HFF-Myc (cell line): ENCODE measurements at regions not wholly inside any gene's neighbourhood (a gene's known extent, or its start where the extent isn't known, plus 50 kb on each side); places are given as distances from the start of the nearest gene placed in this dataset.
"Not testable (repeated sequence)": the region's sequence is repeated elsewhere in the genome, so short reads cannot be mapped to it uniquely, and the experiment has no call there.

Source experiments
- DNase-seq: peaks from one replicate; pipeline ENCODE4 v3.0.0-alpha.2; 2011; ENCODE audit warnings: low read depth; ENCODE audit errors: extremely low read depth
- H3K4me3 ChIP-seq: replicated peaks from 2 replicates; pipeline ENCODE4 v1.5.1; 2011; ENCODE audit warnings: low read depth, mild to moderate bottlenecking, control low read depth, low read length
- TF ChIP-seq, protein P1 (sequence below): IDR thresholded peaks from 2 replicates; pipeline ENCODE4 v1.5.1; 2012; ENCODE audit warnings: mild to moderate bottlenecking, low read depth, low read length, control low read depth; ENCODE audit errors: missing control alignments

DNA sequence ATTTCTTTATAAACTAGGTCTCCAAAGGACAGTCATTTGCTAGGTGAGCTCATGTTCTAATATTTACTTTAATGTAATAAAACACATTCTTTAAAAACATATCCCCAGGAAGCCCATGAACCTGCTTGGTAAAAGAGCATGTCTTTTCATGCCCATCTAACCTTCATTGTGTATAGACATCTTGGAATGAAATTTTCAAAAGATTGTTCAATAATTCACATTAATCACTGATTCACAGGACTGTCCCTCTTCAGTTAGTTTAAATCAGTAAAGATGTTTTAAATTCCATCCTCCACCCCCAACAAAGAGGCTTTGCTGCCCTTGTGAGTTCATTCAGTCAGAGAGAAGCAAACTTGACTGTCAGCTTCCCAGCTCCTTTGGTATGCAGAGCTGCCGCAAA, 633.4 kb upstream of the CELF4 start:
- TF ChIP-seq, protein P1, sequence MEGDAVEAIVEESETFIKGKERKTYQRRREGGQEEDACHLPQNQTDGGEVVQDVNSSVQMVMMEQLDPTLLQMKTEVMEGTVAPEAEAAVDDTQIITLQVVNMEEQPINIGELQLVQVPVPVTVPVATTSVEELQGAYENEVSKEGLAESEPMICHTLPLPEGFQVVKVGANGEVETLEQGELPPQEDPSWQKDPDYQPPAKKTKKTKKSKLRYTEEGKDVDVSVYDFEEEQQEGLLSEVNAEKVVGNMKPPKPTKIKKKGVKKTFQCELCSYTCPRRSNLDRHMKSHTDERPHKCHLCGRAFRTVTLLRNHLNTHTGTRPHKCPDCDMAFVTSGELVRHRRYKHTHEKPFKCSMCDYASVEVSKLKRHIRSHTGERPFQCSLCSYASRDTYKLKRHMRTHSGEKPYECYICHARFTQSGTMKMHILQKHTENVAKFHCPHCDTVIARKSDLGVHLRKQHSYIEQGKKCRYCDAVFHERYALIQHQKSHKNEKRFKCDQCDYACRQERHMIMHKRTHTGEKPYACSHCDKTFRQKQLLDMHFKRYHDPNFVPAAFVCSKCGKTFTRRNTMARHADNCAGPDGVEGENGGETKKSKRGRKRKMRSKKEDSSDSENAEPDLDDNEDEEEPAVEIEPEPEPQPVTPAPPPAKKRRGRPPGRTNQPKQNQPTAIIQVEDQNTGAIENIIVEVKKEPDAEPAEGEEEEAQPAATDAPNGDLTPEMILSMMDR: no peak
- no peak for DNase-seq
- H3K4me3 ChIP-seq: no peak overlapping the region

DNA sequence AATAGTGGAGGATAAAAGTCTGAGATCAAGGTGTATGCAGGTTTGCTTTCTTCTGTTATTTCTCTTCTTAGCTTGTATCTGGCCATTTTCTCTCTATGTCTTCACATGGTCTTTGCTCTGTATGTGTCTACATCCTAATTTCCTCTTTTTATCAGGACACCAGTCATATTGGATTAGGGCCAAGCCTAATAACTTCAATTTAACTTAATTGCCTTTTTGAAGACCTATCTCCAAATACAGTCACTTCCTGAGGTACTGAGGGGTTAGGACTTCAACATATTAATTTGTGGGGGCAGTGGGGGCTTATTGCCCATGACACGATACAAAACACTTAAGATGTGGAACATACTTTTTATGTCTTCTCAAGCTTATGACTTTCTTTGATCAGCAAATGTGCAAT, 632.9 kb upstream of the CELF4 start:
- H3K4me3 ChIP-seq: no peak overlapping the region
- DNase-seq: no peak
- TF ChIP-seq, protein P1: no peak

DNA sequence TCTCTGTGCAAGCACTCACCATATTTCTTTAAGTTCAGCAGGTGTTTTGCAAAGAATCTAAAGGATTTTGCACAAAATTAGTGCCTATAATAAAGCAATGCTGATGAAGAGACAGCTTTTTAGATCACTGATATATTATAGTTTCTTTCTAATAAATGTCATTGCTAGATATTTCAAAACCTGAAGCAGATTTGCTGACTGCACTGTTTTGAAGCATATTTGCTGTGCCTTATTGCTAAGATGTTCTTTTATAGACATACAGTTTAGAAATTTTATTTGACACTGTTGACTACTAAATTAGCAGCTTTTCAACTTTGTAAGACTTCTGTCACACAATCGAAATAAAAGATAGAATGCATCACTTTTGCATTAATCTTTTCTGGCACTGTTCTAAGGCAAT, 620.9 kb upstream of the CELF4 start:
- no peak for DNase-seq
- H3K4me3 ChIP-seq: no peak overlapping the region
- TF ChIP-seq, protein P1: no peak

DNA sequence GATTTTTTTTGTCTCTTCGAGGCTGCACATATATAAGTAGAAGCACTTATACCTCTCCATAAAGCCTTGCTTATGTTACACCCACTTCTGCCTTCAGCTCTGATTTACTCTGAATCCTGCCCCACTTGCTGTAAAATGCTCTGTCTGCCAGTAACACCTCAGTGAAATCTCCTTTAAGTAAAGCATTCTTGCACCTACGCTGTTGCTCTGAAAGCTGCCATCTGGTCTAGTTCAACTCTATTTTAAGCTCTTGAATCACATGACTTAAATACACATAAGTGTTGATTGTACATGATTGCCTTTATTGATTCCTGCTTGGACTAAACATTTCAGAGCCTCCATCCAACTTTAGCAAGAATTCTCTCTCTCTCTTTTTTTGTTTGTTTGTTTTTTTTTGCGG, 609.0 kb upstream of the CELF4 start:
- TF ChIP-seq, protein P1: no peak
- H3K4me3 ChIP-seq: no peak overlapping the region
- DNase-seq: no peak

DNA sequence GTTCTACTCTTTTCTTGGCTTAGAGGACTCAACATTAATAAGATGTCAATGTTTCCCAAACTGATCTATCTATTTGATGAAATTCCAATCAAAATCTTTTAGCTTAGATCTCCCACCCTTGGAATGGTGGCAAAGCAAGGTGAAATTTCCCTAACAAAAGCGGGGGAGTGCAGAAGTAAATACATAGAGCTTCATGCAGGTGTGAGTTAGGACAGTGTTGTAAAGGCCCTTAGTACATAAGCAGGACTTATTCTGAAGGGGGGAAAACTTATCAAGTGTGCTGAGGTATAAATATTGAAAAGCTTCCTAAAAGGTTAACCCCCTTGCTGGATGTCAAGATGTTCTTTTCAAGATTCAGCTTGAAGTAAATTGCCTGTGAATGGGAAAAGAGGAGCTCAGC, 608.6 kb upstream of the CELF4 start:
- no peak overlapping the region for H3K4me3 ChIP-seq
- TF ChIP-seq, protein P1: no peak
- no peak for DNase-seq

DNA sequence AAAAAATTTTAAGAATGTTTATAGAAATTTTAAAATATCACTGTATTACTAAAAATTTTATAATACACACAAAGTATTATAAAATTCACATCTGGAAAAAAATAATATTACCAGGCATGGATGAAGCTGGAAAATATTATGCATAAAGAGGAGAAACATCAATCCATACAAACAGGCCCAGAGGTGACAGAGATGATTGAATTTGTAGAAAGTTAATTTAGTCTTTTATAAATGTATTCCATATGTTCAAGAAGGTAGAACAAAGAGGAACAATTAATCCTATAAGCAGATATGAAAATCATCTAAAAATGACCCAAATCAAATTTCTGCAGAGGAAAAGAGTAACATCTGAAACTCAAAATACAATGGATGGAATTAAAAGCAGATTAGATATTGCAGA, 605.2 kb upstream of the CELF4 start:
- DNase-seq: no peak
- TF ChIP-seq, protein P1: no peak
- no peak overlapping the region for H3K4me3 ChIP-seq

DNA sequence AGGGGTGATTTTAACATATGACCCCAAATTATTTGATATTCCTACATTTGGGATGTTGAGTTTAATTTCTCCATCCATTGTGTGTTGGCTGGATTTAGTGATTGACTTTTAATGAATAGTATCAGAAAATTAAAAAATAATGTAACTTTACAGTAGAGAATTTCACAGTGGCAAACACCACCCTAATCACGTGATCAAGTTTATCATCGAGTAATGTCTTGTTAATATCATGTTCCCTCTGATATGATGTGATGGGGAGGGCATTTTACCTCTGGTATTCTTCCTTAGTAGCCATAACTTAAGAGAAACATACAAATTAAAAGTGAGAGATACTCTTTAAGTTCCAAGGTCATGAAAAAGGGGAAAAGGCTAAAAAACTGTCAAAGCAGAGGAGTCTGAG, 602.0 kb upstream of the CELF4 start:
- DNase-seq: no peak
- TF ChIP-seq, protein P1: no peak
- no peak overlapping the region for H3K4me3 ChIP-seq

DNA sequence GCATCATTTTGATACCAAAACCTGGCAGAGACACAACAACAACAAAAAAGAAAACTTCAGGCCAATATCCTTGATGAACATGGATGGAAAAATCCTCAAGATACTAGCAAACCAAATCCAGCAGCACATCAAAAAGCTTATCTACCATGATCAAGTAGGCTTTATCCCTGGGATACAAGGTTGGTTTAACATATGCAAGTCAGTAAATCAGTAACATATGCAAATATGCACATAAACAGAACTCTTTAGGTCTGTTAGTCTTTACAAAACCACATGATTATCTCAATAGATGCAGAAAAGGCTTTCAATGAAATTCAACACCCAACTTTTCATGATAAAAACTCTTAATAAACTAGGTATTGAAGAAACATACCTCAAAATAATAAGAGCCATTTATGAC, 587.5 kb upstream of the CELF4 start:
- DNase-seq, H3K4me3 ChIP-seq: not testable (repeated sequence)
